IMR-90 (cell line): ENCODE measurements at regions not wholly inside any gene's neighbourhood (a gene's known extent, or its start where the extent isn't known, plus 50 kb on each side); places are given as distances from the start of the nearest gene placed in this dataset.

Experiments
- POLR2A ChIP-seq: IDR thresholded peaks from 2 replicates; pipeline ENCODE4 v1.6.1; 2012; ENCODE audit warnings: mild to moderate bottlenecking, low read depth, low read length
- TF ChIP-seq, protein P1 (sequence below): conservative IDR thresholded peaks from 2 replicates; pipeline ENCODE4 v1.5.1; 2012; ENCODE audit warnings: mild to moderate bottlenecking, low read depth, low read length, improper control_type of control experiment

- TF ChIP-seq, protein P1, sequence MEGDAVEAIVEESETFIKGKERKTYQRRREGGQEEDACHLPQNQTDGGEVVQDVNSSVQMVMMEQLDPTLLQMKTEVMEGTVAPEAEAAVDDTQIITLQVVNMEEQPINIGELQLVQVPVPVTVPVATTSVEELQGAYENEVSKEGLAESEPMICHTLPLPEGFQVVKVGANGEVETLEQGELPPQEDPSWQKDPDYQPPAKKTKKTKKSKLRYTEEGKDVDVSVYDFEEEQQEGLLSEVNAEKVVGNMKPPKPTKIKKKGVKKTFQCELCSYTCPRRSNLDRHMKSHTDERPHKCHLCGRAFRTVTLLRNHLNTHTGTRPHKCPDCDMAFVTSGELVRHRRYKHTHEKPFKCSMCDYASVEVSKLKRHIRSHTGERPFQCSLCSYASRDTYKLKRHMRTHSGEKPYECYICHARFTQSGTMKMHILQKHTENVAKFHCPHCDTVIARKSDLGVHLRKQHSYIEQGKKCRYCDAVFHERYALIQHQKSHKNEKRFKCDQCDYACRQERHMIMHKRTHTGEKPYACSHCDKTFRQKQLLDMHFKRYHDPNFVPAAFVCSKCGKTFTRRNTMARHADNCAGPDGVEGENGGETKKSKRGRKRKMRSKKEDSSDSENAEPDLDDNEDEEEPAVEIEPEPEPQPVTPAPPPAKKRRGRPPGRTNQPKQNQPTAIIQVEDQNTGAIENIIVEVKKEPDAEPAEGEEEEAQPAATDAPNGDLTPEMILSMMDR, result no peak
- no peak for TF ChIP-seq POLR2A
Observed at GRCh38 chr10:125274961-125275360, 114.6 kb upstream of the CTBP2 start.
